Fibroblast of lung (primary cell): ENCODE measurements at regions not wholly inside any gene's neighbourhood (a gene's known extent, or its start where the extent isn't known, plus 50 kb on each side); places are given as distances from the start of the nearest gene placed in this dataset.

Source experiments
- CTCF ChIP-seq, 2 donors: IDR thresholded peaks in 1 of 2; conservative IDR thresholded peaks in 1 of 2; 1 replicate in 1 of 2; 2 replicates in 1 of 2; pipeline ENCODE4 v1.5.1; 2011 to 2012; ENCODE audit warnings: low read length in 2 of 2, control low read depth in 1 of 2, inconsistent platforms in 1 of 2, low read depth in 1 of 2, mild to moderate bottlenecking in 1 of 2
- EZH2 ChIP-seq: IDR thresholded peaks from 2 replicates; pipeline ENCODE4 v1.5.1; 2012; ENCODE audit warnings: low read length, control low read depth, mild to moderate bottlenecking; ENCODE audit errors: missing control alignments

GRCh38 chr7:32400676-32401075, 89.5 kb downstream of the LSM5 start:
- TF ChIP-seq CTCF (conservative IDR thresholded peaks at IDR 0.05 in 1 of 2, IDR thresholded peaks at IDR 0.05 in 1 of 2; ENCODE audit: low read depth in 1 of 2, low read length in 2 of 2) (no peak), EZH2 (no peak)
